Astrocyte of the spinal cord (primary cell): ENCODE measurements at regions not wholly inside any gene's neighbourhood (a gene's known extent, or its start where the extent isn't known, plus 50 kb on each side); places are given as distances from the start of the nearest gene placed in this dataset.

Experiments used
- DNase-seq: peaks from one replicate; pipeline ENCODE4 v3.0.0; 2011; ENCODE audit warnings: low read depth, low spot score
- H3K4me3 ChIP-seq: 2 replicates; pipeline ENCODE4 v1.5.1; 2011; ENCODE audit warnings: low read depth, mild to moderate bottlenecking, low read length, moderate library complexity
- in situ Hi-C: cut with HindIII; loops from 2 replicates; pipeline ENCODE4 v1.10.0; 2017; ENCODE audit warnings: low sequenced_read_pairs
- TF ChIP-seq, protein P1 (sequence below): IDR thresholded peaks from 2 replicates; pipeline ENCODE4 v1.5.1; 2012; ENCODE audit warnings: low read depth, mild to moderate bottlenecking, low read length, inconsistent platforms

- TF ChIP-seq, protein P1, sequence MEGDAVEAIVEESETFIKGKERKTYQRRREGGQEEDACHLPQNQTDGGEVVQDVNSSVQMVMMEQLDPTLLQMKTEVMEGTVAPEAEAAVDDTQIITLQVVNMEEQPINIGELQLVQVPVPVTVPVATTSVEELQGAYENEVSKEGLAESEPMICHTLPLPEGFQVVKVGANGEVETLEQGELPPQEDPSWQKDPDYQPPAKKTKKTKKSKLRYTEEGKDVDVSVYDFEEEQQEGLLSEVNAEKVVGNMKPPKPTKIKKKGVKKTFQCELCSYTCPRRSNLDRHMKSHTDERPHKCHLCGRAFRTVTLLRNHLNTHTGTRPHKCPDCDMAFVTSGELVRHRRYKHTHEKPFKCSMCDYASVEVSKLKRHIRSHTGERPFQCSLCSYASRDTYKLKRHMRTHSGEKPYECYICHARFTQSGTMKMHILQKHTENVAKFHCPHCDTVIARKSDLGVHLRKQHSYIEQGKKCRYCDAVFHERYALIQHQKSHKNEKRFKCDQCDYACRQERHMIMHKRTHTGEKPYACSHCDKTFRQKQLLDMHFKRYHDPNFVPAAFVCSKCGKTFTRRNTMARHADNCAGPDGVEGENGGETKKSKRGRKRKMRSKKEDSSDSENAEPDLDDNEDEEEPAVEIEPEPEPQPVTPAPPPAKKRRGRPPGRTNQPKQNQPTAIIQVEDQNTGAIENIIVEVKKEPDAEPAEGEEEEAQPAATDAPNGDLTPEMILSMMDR: no peak
- no peak for DNase-seq
- no peak overlapping the region for H3K4me3 ChIP-seq
- in situ Hi-C loops: no loop called here
Observed at GRCh38 chr2:224110811-224111210, 71.7 kb upstream of the SERPINE2 start.

- in situ Hi-C loops: no loop called here
- H3K4me3 ChIP-seq: no peak overlapping the region
- no peak for DNase-seq
- TF ChIP-seq, protein P1: no peak
Observed at GRCh38 chr2:224109751-224110150, 70.7 kb upstream of the SERPINE2 start.

DNA sequence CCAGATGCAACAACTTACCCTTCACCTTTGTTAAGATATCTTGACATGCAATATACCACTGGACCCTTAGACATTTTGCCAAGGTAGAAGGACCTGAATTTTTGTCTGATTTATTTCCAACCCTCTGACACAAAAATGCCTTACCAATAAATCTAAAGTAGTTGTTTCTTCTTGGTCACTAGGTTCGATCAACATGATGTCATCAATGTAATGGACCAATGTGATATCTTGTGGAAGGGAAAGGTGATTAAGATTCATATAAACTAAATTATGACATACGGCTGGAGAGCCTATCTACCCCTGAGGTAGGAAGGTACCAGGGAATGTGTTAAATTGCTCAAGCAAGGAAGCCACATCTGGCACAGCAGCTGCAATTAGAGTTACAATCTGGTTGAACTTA is 67.7 kb upstream of the SERPINE2 start:
- DNase-seq: no peak
- TF ChIP-seq, protein P1: no peak
- in situ Hi-C loops: no loop called here
- H3K4me3 ChIP-seq: no peak overlapping the region

DNA sequence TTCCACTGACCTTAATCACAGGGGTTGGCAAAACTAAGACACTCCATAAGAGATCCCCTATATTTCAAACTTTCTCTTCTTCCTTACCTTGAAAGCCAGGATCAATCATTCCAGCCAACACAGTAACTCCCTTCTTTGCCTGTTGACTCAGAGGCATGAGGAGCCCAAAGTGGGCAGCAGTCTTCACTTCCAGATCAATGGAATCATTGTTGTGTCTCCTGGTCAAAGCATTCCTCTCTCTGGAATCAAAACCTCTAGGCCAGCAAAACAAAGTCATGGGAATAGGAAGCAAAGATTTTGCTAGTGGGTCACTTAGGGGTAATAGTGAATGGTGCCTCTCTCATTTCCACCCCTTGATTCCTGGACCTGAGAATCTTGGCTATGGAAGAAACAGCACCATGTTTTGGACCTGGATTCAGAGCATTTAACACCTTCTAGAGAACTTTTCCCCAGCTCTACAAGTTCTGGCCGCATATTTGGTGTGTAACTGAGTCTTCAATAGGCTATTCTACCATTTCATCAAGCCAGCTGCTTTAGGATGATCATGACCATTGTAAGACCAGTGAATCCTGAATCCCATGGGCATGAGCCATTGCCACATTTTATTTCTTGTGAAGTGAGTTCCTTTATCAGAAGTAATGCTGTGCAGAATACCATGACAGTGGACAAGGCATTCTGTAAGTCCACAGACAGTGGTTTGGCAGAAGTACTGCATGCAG is 65.7 kb upstream of the SERPINE2 start:
- TF ChIP-seq, protein P1: no peak
- in situ Hi-C loops: no loop called here
- no peak for DNase-seq
- no peak overlapping the region for H3K4me3 ChIP-seq

DNA sequence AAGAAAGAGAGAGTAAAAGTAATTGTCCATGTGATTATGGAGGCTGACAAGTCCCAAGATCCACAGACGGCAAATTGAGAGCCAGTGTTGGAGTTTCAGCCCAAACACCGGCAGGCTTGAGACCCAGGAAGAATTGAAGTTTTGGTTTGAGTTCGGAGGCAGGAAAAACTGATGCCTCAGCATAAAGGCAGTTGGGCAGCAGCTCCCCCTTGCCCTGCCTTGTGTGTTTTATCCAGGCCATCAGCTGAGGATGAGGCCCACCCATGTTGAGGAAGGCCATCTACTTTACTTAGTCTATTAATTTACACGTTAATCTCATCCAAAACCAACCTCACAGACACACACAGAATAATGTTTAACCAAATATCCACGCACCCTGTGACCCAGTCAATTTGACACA is 64.6 kb upstream of the SERPINE2 start:
- DNase-seq: no peak
- TF ChIP-seq, protein P1: no peak
- H3K4me3 ChIP-seq: no peak overlapping the region
- in situ Hi-C loops: no loop called here

DNA sequence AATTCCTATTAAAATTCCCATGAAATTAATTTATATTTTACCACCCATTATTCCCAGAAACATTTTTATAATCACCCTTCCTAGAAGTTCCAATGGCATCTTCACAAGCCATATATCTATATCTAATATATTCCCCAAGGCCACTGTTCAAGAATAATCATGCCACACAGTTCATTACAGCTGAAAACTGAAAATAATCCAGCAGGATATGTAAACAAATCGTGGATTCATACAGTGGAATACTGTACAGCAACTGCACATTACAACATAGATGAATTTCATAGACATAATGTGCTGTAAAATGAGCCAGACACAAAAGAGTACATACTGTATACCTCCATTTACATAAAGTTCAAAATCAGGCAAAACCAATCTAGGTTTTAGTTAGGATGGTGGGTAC is 63.9 kb upstream of the SERPINE2 start:
- DNase-seq: no peak
- no peak overlapping the region for H3K4me3 ChIP-seq
- TF ChIP-seq, protein P1: no peak
- in situ Hi-C loops: no loop called here
